NCI-H2227 treated with DMSO at 0.1 percent for 48 hours (cell line): ENCODE measurements at regions not wholly inside any gene's neighbourhood (a gene's known extent, or its start where the extent isn't known, plus 50 kb on each side); places are given as distances from the start of the nearest gene placed in this dataset.
"Not testable (repeated sequence)": the region's sequence is repeated elsewhere in the genome, so short reads cannot be mapped to it uniquely, and the experiment has no call there.

Source experiments
- DNase-seq: peaks from one replicate; lab custom pipeline; 2025; lab: John Stamatoyannopoulos, UW

GRCh38 chr21:28419811-28420210 lies 572.9 kb downstream of the LTN1 start:
- no peak for DNase-seq

GRCh38 chr21:28418726-28419514 lies 573.8 kb downstream of the LTN1 start:
- DNase-seq: no peak

GRCh38 chr21:28410256-28410655 lies 582.4 kb downstream of the LTN1 start:
- DNase-seq: no peak

GRCh38 chr21:28402616-28402989 lies 590.1 kb downstream of the LTN1 start:
- no peak for DNase-seq

- no peak for DNase-seq
These were observed 595.6 kb downstream of the LTN1 start for GRCh38 chr21:28397040-28397439.

- no peak for DNase-seq
These were observed 596.3 kb downstream of the LTN1 start for GRCh38 chr21:28396421-28396820.

GRCh38 chr21:28393279-28393678 lies 599.4 kb downstream of the LTN1 start:
- DNase-seq: no peak

- DNase-seq: no peak
These were observed 600.5 kb downstream of the LTN1 start for GRCh38 chr21:28391938-28392849.

GRCh38 chr21:28387220-28387619 lies 605.5 kb downstream of the LTN1 start:
- DNase-seq: no peak

- DNase-seq: no peak
These were observed 606.8 kb downstream of the LTN1 start for GRCh38 chr21:28385845-28386244.

GRCh38 chr21:28381000-28381745 lies 611.5 kb downstream of the LTN1 start:
- not testable (repeated sequence) for DNase-seq

GRCh38 chr21:28380241-28380640 lies 612.4 kb downstream of the LTN1 start:
- no peak for DNase-seq

GRCh38 chr21:28378026-28378425 lies 614.7 kb downstream of the LTN1 start:
- DNase-seq: no peak

GRCh38 chr21:28375708-28376385 lies 616.8 kb downstream of the LTN1 start:
- DNase-seq: no peak

GRCh38 chr21:28374881-28375280 lies 617.8 kb downstream of the LTN1 start:
- DNase-seq: no peak

GRCh38 chr21:28371713-28372112 lies 621.0 kb downstream of the LTN1 start:
- DNase-seq: no peak

- no peak for DNase-seq
These were observed 633.4 kb downstream of the LTN1 start for GRCh38 chr21:28359300-28359699.

GRCh38 chr21:28358702-28359101 lies 634.0 kb downstream of the LTN1 start:
- no peak for DNase-seq

GRCh38 chr21:28358170-28358569 lies 634.5 kb downstream of the LTN1 start:
- no peak for DNase-seq

- DNase-seq: no peak
These were observed 634.9 kb downstream of the LTN1 start for GRCh38 chr21:28357743-28358142.

GRCh38 chr21:28356422-28356821 lies 636.3 kb downstream of the LTN1 start:
- no peak for DNase-seq

- no peak for DNase-seq
These were observed 646.7 kb downstream of the LTN1 start for GRCh38 chr21:28345934-28346333.
